ENCODE measurements at regions not wholly inside any gene's neighbourhood (a gene's known extent, or its start where the extent isn't known, plus 50 kb on each side); places are given as distances from the start of the nearest gene placed in this dataset.

GRCh38 chr14:71236487-71236886 lies 329.2 kb downstream of the PCNX1 start:
- no peaks in the 10 kb centered on the region for H3K36me3 ChIP-seq
- H3K4me1 ChIP-seq: no peaks in the 10 kb centered on the region
- no peaks in the 10 kb centered on the region for H3K27me3 ChIP-seq
- no peak overlapping the region for H3K4me3 ChIP-seq
- H3K9me3 ChIP-seq: no peaks in the 10 kb centered on the region
- no peak overlapping the region for H3K27ac ChIP-seq
- TF ChIP-seq, protein P1, sequence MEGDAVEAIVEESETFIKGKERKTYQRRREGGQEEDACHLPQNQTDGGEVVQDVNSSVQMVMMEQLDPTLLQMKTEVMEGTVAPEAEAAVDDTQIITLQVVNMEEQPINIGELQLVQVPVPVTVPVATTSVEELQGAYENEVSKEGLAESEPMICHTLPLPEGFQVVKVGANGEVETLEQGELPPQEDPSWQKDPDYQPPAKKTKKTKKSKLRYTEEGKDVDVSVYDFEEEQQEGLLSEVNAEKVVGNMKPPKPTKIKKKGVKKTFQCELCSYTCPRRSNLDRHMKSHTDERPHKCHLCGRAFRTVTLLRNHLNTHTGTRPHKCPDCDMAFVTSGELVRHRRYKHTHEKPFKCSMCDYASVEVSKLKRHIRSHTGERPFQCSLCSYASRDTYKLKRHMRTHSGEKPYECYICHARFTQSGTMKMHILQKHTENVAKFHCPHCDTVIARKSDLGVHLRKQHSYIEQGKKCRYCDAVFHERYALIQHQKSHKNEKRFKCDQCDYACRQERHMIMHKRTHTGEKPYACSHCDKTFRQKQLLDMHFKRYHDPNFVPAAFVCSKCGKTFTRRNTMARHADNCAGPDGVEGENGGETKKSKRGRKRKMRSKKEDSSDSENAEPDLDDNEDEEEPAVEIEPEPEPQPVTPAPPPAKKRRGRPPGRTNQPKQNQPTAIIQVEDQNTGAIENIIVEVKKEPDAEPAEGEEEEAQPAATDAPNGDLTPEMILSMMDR (IDR thresholded peaks at IDR 0.05): no peak
- FAIRE-seq (no peak), DNase-seq (no peak), ATAC-seq (no peak)
- intact Hi-C loops (cut with DNase I): no loop called here
- 77 to 86% methylated on average over 3 of the region's 3 CpGs for WGBS, 2 donors

DNA sequence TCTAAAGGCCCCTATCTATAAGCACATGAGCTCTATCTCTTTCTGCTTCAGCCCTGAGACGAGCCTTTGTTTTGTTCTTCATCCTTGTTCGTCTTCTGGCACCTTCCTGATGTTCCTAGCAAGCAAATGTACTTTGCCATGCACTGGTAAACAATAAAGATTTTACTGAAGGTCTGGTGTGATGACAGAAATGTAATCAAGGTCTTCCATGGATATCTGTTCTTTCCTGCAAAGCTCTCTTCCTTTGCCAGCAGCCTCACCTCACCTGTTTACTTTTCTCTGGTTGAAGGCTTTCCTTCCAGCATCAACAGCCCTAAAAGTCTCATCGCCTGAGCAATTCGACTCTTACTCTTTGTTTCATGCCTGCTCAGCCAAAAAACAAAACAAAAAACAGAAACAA lies 330.3 kb downstream of the PCNX1 start:
- FAIRE-seq: no peak
- H3K36me3 ChIP-seq: no peaks in the 10 kb centered on the region

DNA sequence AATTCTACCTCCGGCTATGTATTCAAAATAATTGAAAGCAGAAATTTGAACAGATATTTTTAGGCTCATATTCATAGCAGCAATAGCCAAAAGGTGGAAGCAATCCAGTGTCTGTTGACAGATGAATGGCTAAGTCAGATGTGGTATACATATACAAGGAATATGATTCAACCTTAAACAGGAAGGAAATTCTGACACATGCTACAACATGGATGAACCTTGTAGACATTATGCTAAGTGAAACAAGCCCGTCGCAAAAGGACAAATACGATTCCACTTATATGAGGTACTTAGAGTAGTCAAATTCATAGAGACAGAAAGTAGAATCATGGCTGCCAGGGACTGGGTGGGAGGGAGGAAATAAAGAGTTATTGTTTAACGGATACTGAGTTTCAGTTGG lies 331.6 kb downstream of the PCNX1 start:
- Histone ChIP-seq H3K9me3 (no peaks in the 10 kb centered on the region), H3K4me3 (no peak overlapping the region), H3K27ac (no peak overlapping the region), H3K36me3 (no peaks in the 10 kb centered on the region), H3K27me3 (no peaks in the 10 kb centered on the region), H3K4me1 (no peaks in the 10 kb centered on the region)
- intact Hi-C loops (cut with DNase I): no loop called here
- FAIRE-seq (no peak), ATAC-seq (no peak), DNase-seq (no peak)
- WGBS, 2 donors: 80 to 89% methylated on average over 5 of the region's 5 CpGs
- TF ChIP-seq, protein P1 (IDR thresholded peaks at IDR 0.05): no peak

More for the DNA sequence above, 330.3 kb downstream of the PCNX1 start:
- Histone ChIP-seq H3K4me3 (no peak overlapping the region), H3K9me3 (no peaks in the 10 kb centered on the region), H3K27ac (no peak overlapping the region), H3K27me3 (no peaks in the 10 kb centered on the region), H3K4me1 (no peaks in the 10 kb centered on the region)
- intact Hi-C loops (cut with DNase I): no loop called here
- 61 to 63% methylated on average over 4 of the region's 4 CpGs for WGBS, 2 donors
- DNase-seq (no peak), ATAC-seq (peak in 2 of 4 donors; percentile 9 to 13)
- TF ChIP-seq, protein P1 (IDR thresholded peaks at IDR 0.05): no peak

DNA sequence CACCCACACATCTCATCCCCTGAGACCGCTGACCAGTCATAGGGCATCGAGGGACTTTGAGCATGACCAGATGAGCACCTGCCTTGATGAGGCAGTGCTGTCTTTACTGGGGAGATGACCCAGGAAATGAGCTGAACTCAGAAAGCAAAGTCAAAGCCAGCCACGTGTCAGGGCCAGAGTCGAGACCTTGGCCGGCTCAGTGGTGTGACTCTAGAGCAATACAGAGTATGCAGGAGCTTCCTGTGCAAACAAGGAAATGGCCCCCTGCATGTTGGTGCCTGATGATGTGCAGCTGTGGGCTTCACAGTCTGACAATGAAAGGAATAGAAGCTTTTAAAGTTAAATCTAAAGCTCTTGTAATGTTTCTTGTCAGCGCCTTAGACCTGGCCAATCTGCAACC lies 332.9 kb downstream of the PCNX1 start:
- no peaks in the 10 kb centered on the region for H3K36me3 ChIP-seq
- ATAC-seq (no peak), FAIRE-seq (no peak), DNase-seq (no peak)
- no peaks in the 10 kb centered on the region for H3K4me1 ChIP-seq
- intact Hi-C loops (cut with DNase I): no loop called here
- no peaks in the 10 kb centered on the region for H3K27me3 ChIP-seq
- TF ChIP-seq, protein P1 (IDR thresholded peaks at IDR 0.05): no peak
- WGBS, 2 donors: 56 to 61% methylated on average over 6 of the region's 6 CpGs
- H3K4me3 ChIP-seq: no peak overlapping the region
- H3K27ac ChIP-seq: no peak overlapping the region
- no peaks in the 10 kb centered on the region for H3K9me3 ChIP-seq

DNA sequence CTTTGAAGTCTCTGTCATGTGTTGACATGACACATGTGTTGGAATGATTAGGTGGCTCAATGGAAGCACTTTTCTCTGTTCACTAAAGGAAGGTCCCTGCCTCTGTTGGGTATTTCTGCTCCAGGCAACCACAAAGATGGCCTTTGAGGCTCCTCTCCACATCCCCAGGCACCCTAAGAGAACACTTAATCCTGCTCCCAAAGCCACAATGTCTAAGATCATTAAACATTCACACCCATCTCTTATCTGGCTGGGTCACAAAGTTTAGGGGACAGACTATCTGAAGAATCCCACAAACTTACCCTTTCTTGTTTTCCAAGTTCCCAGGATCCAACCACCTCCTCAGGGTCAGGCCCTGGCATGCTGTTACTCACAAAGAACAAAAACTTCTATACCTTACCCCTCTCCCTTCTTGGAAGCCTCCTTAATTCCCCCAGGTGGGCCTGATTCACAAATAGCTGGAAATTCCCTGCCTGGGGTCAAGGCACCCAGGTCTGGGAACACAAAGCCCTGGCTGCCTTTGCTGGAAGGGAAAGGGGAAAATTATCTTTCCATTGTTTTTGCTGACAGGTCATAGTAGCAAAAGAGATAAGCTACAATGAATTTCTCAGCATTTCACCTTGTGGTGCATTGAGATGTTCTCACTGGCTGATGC lies 333.7 kb downstream of the PCNX1 start:
- no peak overlapping the region for H3K4me3 ChIP-seq
- FAIRE-seq (no peak), DNase-seq (no peak), ATAC-seq (no peak)
- H3K9me3 ChIP-seq: no peaks in the 10 kb centered on the region
- H3K36me3 ChIP-seq: no peaks in the 10 kb centered on the region
- no peaks in the 10 kb centered on the region for H3K27me3 ChIP-seq
- H3K4me1 ChIP-seq: no peaks in the 10 kb centered on the region
- TF ChIP-seq, protein P1 (IDR thresholded peaks at IDR 0.05): no peak
- intact Hi-C loops (cut with DNase I): no loop called here
- H3K27ac ChIP-seq: no peak overlapping the region
